ENCODE measurements at regions not wholly inside any gene's neighbourhood (a gene's known extent, or its start where the extent isn't known, plus 50 kb on each side); places are given as distances from the start of the nearest gene placed in this dataset.

- DNase-seq (ENCODE audit: low read depth): no peak
Observed at GRCh38 chr12:73341559-73342247, 1069.5 kb downstream of the TRHDE start.

GRCh38 chr12:73342733-73343132, 1070.6 kb downstream of the TRHDE start:
- DNase-seq (ENCODE audit: low read depth): no peak

GRCh38 chr12:73352826-73353225, 1080.7 kb downstream of the TRHDE start:
- DNase-seq (ENCODE audit: low read depth): peak; percentile 17

GRCh38 chr12:73361156-73361863, 1089.1 kb downstream of the TRHDE start:
- peak; percentile 45 for DNase-seq (ENCODE audit: low read depth)

- DNase-seq (ENCODE audit: low read depth): peak; percentile 68
Observed at GRCh38 chr12:73361864-73362230, 1089.7 kb downstream of the TRHDE start.

- DNase-seq (ENCODE audit: low read depth): no peak
Observed at GRCh38 chr12:73362666-73363065, 1090.5 kb downstream of the TRHDE start.

GRCh38 chr12:73372856-73373255, 1100.7 kb downstream of the TRHDE start:
- DNase-seq (ENCODE audit: low read depth): no peak

- DNase-seq (ENCODE audit: low read depth): no peak
Observed at GRCh38 chr12:73374360-73374759, 1102.2 kb downstream of the TRHDE start.

GRCh38 chr12:73383584-73384222, 1111.5 kb downstream of the TRHDE start:
- DNase-seq (ENCODE audit: low read depth): peak; percentile 54

- peak; percentile 31 for DNase-seq (ENCODE audit: low read depth)
Observed at GRCh38 chr12:73384592-73384991, 1112.4 kb downstream of the TRHDE start.

- no peak for DNase-seq (ENCODE audit: low read depth)
Observed at GRCh38 chr12:73390261-73390660, 1118.1 kb downstream of the TRHDE start.

GRCh38 chr12:73413051-73413450, 1124.6 kb upstream of the ATXN7L3B start:
- DNase-seq (ENCODE audit: low read depth): no peak

- DNase-seq (ENCODE audit: low read depth): no peak
Observed at GRCh38 chr12:73413974-73414373, 1123.7 kb upstream of the ATXN7L3B start.

GRCh38 chr12:73414926-73415325, 1122.7 kb upstream of the ATXN7L3B start:
- no peak for DNase-seq (ENCODE audit: low read depth)

- DNase-seq (ENCODE audit: low read depth): no peak
Observed at GRCh38 chr12:73418541-73418940, 1119.1 kb upstream of the ATXN7L3B start.

GRCh38 chr12:73421832-73422231, 1115.8 kb upstream of the ATXN7L3B start:
- peak; percentile 2 for DNase-seq (ENCODE audit: low read depth)

- no peak for DNase-seq (ENCODE audit: low read depth)
Observed at GRCh38 chr12:73424484-73424883, 1113.2 kb upstream of the ATXN7L3B start.

- DNase-seq (ENCODE audit: low read depth): no peak
Observed at GRCh38 chr12:73445658-73446324, 1091.8 kb upstream of the ATXN7L3B start.

- DNase-seq (ENCODE audit: low read depth): no peak
Observed at GRCh38 chr12:73452672-73453469, 1084.8 kb upstream of the ATXN7L3B start.

GRCh38 chr12:73460212-73460611, 1077.4 kb upstream of the ATXN7L3B start:
- no peak for DNase-seq (ENCODE audit: low read depth)

- no peak for DNase-seq (ENCODE audit: low read depth)
Observed at GRCh38 chr12:73465106-73465505, 1072.5 kb upstream of the ATXN7L3B start.

- DNase-seq (ENCODE audit: low read depth): no peak
Observed at GRCh38 chr12:73486256-73486655, 1051.4 kb upstream of the ATXN7L3B start.

Measured in renal cortical epithelial cell (primary cell).